HepG2 (cell line): ENCODE measurements at regions not wholly inside any gene's neighbourhood (a gene's known extent, or its start where the extent isn't known, plus 50 kb on each side); places are given as distances from the start of the nearest gene placed in this dataset.

ENCODE experiments used
- ATAC-seq: fragments of 200-7000 bp; cut with Tn5 transposase; 3 replicates; pipeline ENCODE4 v1.9.1; 2020; ENCODE audit warnings: mild to moderate bottlenecking, moderate library complexity
- BruUV-seq: library from RNA; stranded (reverse); fragments of 400-500 nt; replicated peaks from 2 replicates; lab custom pipeline; 2021; lab: Mats Ljungman, UMichigan
- CTCF ChIA-PET: fragments of 300-600 bp; formaldehyde crosslinking; extraction: SDS; loops from one replicate; lab custom pipeline; 2021; ENCODE audit warnings: low total read pairs, inconsistent platforms, low intra/inter-chr PET ratio; lab: Yijun Ruan, JAX
- POLR2A ChIA-PET: fragments of 350-600 bp; sonication (Branson Sonifier 250); formaldehyde crosslinking; loops from one replicate; lab custom pipeline; 2020; ENCODE audit warnings: antibody characterized with exemption, inconsistent platforms; lab: Yijun Ruan, JAX
- DNase-seq: peaks from one replicate; pipeline ENCODE4 v3.0.0-alpha.2; 2015; ENCODE audit warnings: low spot score
- FAIRE-seq: peaks from 3 replicates; lab custom pipeline; 2011; peaks lifted over from hg19 to GRCh38; lab: Jason Lieb, UNC
- H2AFZ ChIP-seq: one replicate; pipeline ENCODE4 v1.6.1; 2011; ENCODE audit warnings: low read length, inconsistent platforms
- H3K27ac ChIP-seq: fragments of 300-600 bp; 3 replicates; pipeline ENCODE4 v1.8.0; 2011; ENCODE audit warnings: mixed run types, mild to moderate bottlenecking, mixed read lengths, low read length, inconsistent platforms; ENCODE audit not compliant: insufficient read depth; ENCODE audit errors: extremely low read length
- H3K27me3 ChIP-seq, 2 experiments: fragments of 200-600 bp in 1 of 2; 2 replicates in 1 of 2; 3 replicates in 1 of 2; pipeline versions ENCODE4 v1.6.0 to v1.8.0; 2011; ENCODE audit warnings: low read length in 2 of 2, mild to moderate bottlenecking in 2 of 2, moderate library complexity in 2 of 2, inconsistent platforms in 1 of 2; ENCODE audit not compliant: insufficient read depth in 2 of 2, control insufficient read depth in 1 of 2
- H3K36me3 ChIP-seq, 2 experiments: fragments of 200-600 bp in 1 of 2; replicated peaks in 1 of 2; 2 replicates in 1 of 2; 3 replicates in 1 of 2; pipeline versions ENCODE4 v1.5.1 to v1.8.0; 2011; ENCODE audit warnings: low read length in 2 of 2, inconsistent platforms in 1 of 2; ENCODE audit not compliant: insufficient read depth in 2 of 2, control insufficient read depth in 1 of 2
- H3K4me1 ChIP-seq: 2 replicates; pipeline ENCODE4 v1.5.1; 2012; ENCODE audit warnings: low read length, inconsistent platforms; ENCODE audit not compliant: insufficient read depth
- H3K4me2 ChIP-seq: 2 replicates; pipeline ENCODE4 v1.6.0; 2011; ENCODE audit warnings: low read depth, low read length, inconsistent platforms
- H3K4me3 ChIP-seq, 3 experiments: fragments of 200-600 bp in 1 of 3; sonication (generic), shearing (Covaris generic) in 1 of 3; replicated peaks in 1 of 3; 2 replicates each; pipeline ENCODE4 v1.5.1; 2011 to 2016; ENCODE audit warnings: low read length in 3 of 3, inconsistent platforms in 2 of 3, low read depth in 2 of 3, mild to moderate bottlenecking in 2 of 3, control low read depth in 1 of 3, mixed read lengths in 1 of 3; ENCODE audit not compliant: insufficient read depth in 1 of 3
- H3K79me2 ChIP-seq: one replicate; pipeline ENCODE4 v1.6.1; 2011; ENCODE audit warnings: low read length, inconsistent platforms; ENCODE audit not compliant: insufficient read depth
- H3K9ac ChIP-seq: 2 replicates; pipeline ENCODE4 v1.6.0; 2011; ENCODE audit warnings: mild to moderate bottlenecking, low read depth, low read length, inconsistent platforms; ENCODE audit not compliant: insufficient read depth
- H3K9me3 ChIP-seq: 2 replicates; pipeline ENCODE4 v1.5.1; 2012; ENCODE audit warnings: mild to moderate bottlenecking, low read length
- H4K20me1 ChIP-seq: 2 replicates; pipeline ENCODE4 v1.6.0; 2011; ENCODE audit warnings: inconsistent platforms, mild to moderate bottlenecking, low read length, moderate library complexity; ENCODE audit not compliant: insufficient read depth
- ATF7 ChIP-seq, 2 experiments: fragments of 450-650 bp in 1 of 2; sonication (generic) in 1 of 2; formaldehyde crosslinking in 1 of 2; IDR thresholded peaks; 2 replicates each; pipeline versions ENCODE4 v1.4.0 to v1.6.1; 2016 to 2020; ENCODE audit warnings: antibody characterized with exemption in 1 of 2, mild to moderate bottlenecking in 1 of 2, missing genetic modification reagents in 1 of 2
- ATRX ChIP-seq: sonication (generic); formaldehyde crosslinking; IDR thresholded peaks from 2 replicates; pipeline ENCODE4 v1.4.0; 2020; ENCODE audit warnings: missing genetic modification reagents, borderline replicate concordance
- FOXJ3 ChIP-seq: sonication (generic); formaldehyde crosslinking; IDR thresholded peaks from 2 replicates; pipeline ENCODE4 v1.4.0; 2020; ENCODE audit warnings: missing genetic modification reagents, mild to moderate bottlenecking, borderline replicate concordance
- HNF4A ChIP-seq: sonication (generic); formaldehyde crosslinking; IDR thresholded peaks from 2 replicates; pipeline ENCODE4 v1.4.0; 2020; ENCODE audit warnings: missing genetic modification reagents
- HNRNPLL ChIP-seq: fragments of 200-400 bp; formaldehyde crosslinking; IDR thresholded peaks from 2 replicates; pipeline ENCODE4 v1.6.1; 2017; ENCODE audit warnings: mild to moderate bottlenecking, low read depth, low read length; ENCODE audit not compliant: poor library complexity, severe bottlenecking
- NR2F2 ChIP-seq: IDR thresholded peaks from 2 replicates; pipeline ENCODE4 v1.6.1; 2012; ENCODE audit warnings: low read depth, inconsistent platforms, borderline replicate concordance
- TEAD3 ChIP-seq: optimal IDR thresholded peaks from 2 replicates; pipeline ENCODE3; 2016; ENCODE audit warnings: borderline replicate concordance
- U2AF1 ChIP-seq: fragments of 200-400 bp; formaldehyde crosslinking; optimal IDR thresholded peaks from 2 replicates; pipeline ENCODE3; 2017; ENCODE audit warnings: mild to moderate bottlenecking, low read depth, low read length
- ZFP1 ChIP-seq: IDR thresholded peaks from 2 replicates; pipeline ENCODE4 v1.6.1; 2016
- ZNF782 ChIP-seq: sonication (generic); formaldehyde crosslinking; IDR thresholded peaks from 2 replicates; pipeline ENCODE4 v1.4.0; 2020; ENCODE audit warnings: missing genetic modification reagents, mild to moderate bottlenecking, borderline replicate concordance
- ZNF792 ChIP-seq: IDR thresholded peaks from 2 replicates; pipeline ENCODE4 v1.6.1; 2016
- WGBS: methylation state at CpG from one replicate; pipeline ENCODE4 v1.1.6; 2017; ENCODE audit warnings: low lambda C conversion rate; 5-methylcytosine and 5-hydroxymethylcytosine counted together
- in situ Hi-C: cut with HindIII; loops from 2 replicates; pipeline ENCODE4 v1.10.0; 2017; ENCODE audit warnings: low pct_unique_long_range_greater_than_20kb; ENCODE audit not compliant: extremely low pct_ligation_motif_present
- intact Hi-C: fragments of 100-400 bp; cut with micrococcal nuclease; formaldehyde crosslinking; loops from one replicate; pipeline ENCODE4 v1.10.0; 2022; ENCODE audit not compliant: unreplicated experiment

- no peaks in the 10 kb centered on the region for H3K36me3 ChIP-seq
- H3K9me3 ChIP-seq = peaks cover 43% of the 10 kb centered on the region; the same call in 1 of the 2 replicates
- in situ Hi-C loops (no loop called here), intact Hi-C loops (no loop called here)
- no TSS peak for BruUV-seq
- H2AFZ ChIP-seq = no peak overlapping the region
- FAIRE-seq = no peak
- no peak overlapping the region for H3K4me2 ChIP-seq
- H4K20me1 ChIP-seq = no peaks in the 10 kb centered on the region
- H3K4me3 ChIP-seq = no peak overlapping the region
- TF ChIP-seq FOXJ3 (CRISPR knock-in tag) (no peak), ZNF792 (no peak), ATF7 (IDR thresholded peaks at IDR 0.05) (no peak), ATF7 (CRISPR knock-in tag; IDR thresholded peaks at IDR 0.05) (no peak), ZFP1 (CRISPR knock-in tag) (no peak), ATRX (CRISPR knock-in tag) (no peak), U2AF1 (no peak), NR2F2 (no peak)
- 0% methylated on average over 7 of the region's 8 CpGs for WGBS
- H3K27me3 ChIP-seq = no peaks in the 10 kb centered on the region
- ChIA-PET POLR2A (no interaction called here), CTCF (no interaction called here)
- H3K79me2 ChIP-seq = no peaks in the 10 kb centered on the region
- no peak overlapping the region for H3K27ac ChIP-seq
- no peak overlapping the region for H3K9ac ChIP-seq
- H3K4me1 ChIP-seq = no peaks in the 10 kb centered on the region
- DNase-seq = no peak
- no peak for ATAC-seq
These were observed 1128.7 kb downstream of the NLGN4X start for GRCh38 chrX:5100004-5100403.

GRCh38 chrX:5086388-5086787 is 1142.3 kb downstream of the NLGN4X start:
- no peak overlapping the region for H3K27ac ChIP-seq
- no peak for ATAC-seq
- no peak overlapping the region for H3K9ac ChIP-seq
- intact Hi-C loops = no loop called here
- H4K20me1 ChIP-seq = no peaks in the 10 kb centered on the region
- no peak for DNase-seq
- FAIRE-seq = no peak
- no peak overlapping the region for H3K4me3 ChIP-seq
- TF ChIP-seq HNF4A (CRISPR knock-in tag) = no peak
- TF ChIP-seq ZNF782 (CRISPR knock-in tag) = no peak
- TF ChIP-seq HNRNPLL = no peak
- TF ChIP-seq TEAD3 (CRISPR knock-in tag) = no peak
- H3K36me3 ChIP-seq = no peaks in the 10 kb centered on the region
- H3K27me3 ChIP-seq = no peaks in the 10 kb centered on the region
- 68% methylated on average over 2 of the region's 2 CpGs for WGBS
- no peak overlapping the region for H2AFZ ChIP-seq
- in situ Hi-C loops = no loop called here
- ChIA-PET POLR2A (no interaction called here), CTCF (no interaction called here)
- H3K4me2 ChIP-seq = no peak overlapping the region
- peaks cover 43% of the 10 kb centered on the region; the same call in 1 of the 2 replicates for H3K9me3 ChIP-seq
- no peaks in the 10 kb centered on the region for H3K4me1 ChIP-seq
- no peaks in the 10 kb centered on the region for H3K79me2 ChIP-seq
- BruUV-seq = no TSS peak
